HCT116 (cell line): ENCODE measurements at regions not wholly inside any gene's neighbourhood (a gene's known extent, or its start where the extent isn't known, plus 50 kb on each side); places are given as distances from the start of the nearest gene placed in this dataset.

Experiments used
- ATAC-seq: fragments of 200-7000 bp; cut with Tn5 transposase; 2 replicates; pipeline ENCODE4 v1.9.1; 2020; ENCODE audit warnings: mild to moderate bottlenecking, moderate library complexity
- BruUV-seq: library from RNA; stranded (reverse); fragments of 400-500 nt; replicated peaks from 2 replicates; lab custom pipeline; 2021; lab: Mats Ljungman, UMichigan
- CTCF ChIA-PET: fragments of 300-600 bp; sonication (Branson Sonifier 250); formaldehyde crosslinking; loops from one replicate; lab custom pipeline; 2021; ENCODE audit warnings: antibody characterized with exemption; lab: Charles Lee
- POLR2A ChIA-PET: fragments of 300-600, 350-600 bp; sonication (Branson Sonifier 250); formaldehyde crosslinking; loops from one replicate; lab custom pipeline; 2021; ENCODE audit warnings: antibody characterized with exemption; lab: Charles Lee
- RAD21 ChIA-PET, 2 experiments: fragments of 300-600 bp; sonication (Branson Sonifier 250); formaldehyde crosslinking; loops; one replicate each; lab custom pipeline; 2023; ENCODE audit warnings: low total read pairs in 2 of 2; ENCODE audit not compliant: uncharacterized antibody in 2 of 2, unreplicated experiment in 2 of 2, low non-redundant PET in 1 of 2; lab: Charles Lee
- DNase-seq: peaks from one replicate; pipeline ENCODE4 v3.0.0-alpha.2; 2010; ENCODE audit warnings: low read depth, low spot score
- H2AFZ ChIP-seq: fragments of 200-600 bp; shearing (Covaris generic), sonication (generic); 2 replicates; pipeline ENCODE4 v1.6.1; 2017; ENCODE audit warnings: low read depth, mixed run types, mixed read lengths, antibody characterized with exemption, low read length; ENCODE audit not compliant: poor library complexity, severe bottlenecking
- H3K27ac ChIP-seq: 2 replicates; pipeline ENCODE4 v1.5.1; 2012; ENCODE audit warnings: low read depth, low read length
- H3K27me3 ChIP-seq: fragments of 200-600 bp; sonication (generic); 2 replicates; pipeline ENCODE4 v1.6.1; 2016; ENCODE audit warnings: mixed run types, low read length, mixed read lengths; ENCODE audit not compliant: insufficient read depth
- H3K36me3 ChIP-seq, 2 experiments: fragments of 200-500 bp in 1 of 2; fragments of 200-600 bp in 1 of 2; sonication (Bioruptor generic) in 1 of 2; sonication (generic) in 1 of 2; 2 replicates each; pipeline versions ENCODE4 v1.5.1 to v1.6.1; 2014 to 2016; ENCODE audit warnings: low read length in 2 of 2, inconsistent platforms in 1 of 2, mixed read lengths in 1 of 2, mixed run types in 1 of 2; ENCODE audit not compliant: insufficient read depth in 2 of 2, control insufficient read depth in 1 of 2
- H3K4me1 ChIP-seq, 2 experiments: fragments of 200-600 bp in 1 of 2; sonication (generic) in 1 of 2; 2 replicates each; pipeline versions ENCODE4 v1.5.1 to v1.6.1; 2012 to 2017; ENCODE audit warnings: low read length in 2 of 2, inconsistent platforms in 1 of 2, mild to moderate bottlenecking in 1 of 2, mixed read lengths in 1 of 2, mixed run types in 1 of 2, moderate library complexity in 1 of 2; ENCODE audit not compliant: insufficient read depth in 2 of 2, control insufficient read depth in 1 of 2
- H3K4me2 ChIP-seq: fragments of 200-600 bp; sonication (generic); 2 replicates; pipeline ENCODE4 v1.6.1; 2017; ENCODE audit warnings: mixed run types, low read length, mixed read lengths
- H3K4me3 ChIP-seq, 2 experiments: fragments of 200-600 bp in 1 of 2; sonication (generic) in 1 of 2; replicated peaks in 1 of 2; 2 replicates each; pipeline ENCODE4 v1.5.1; 2011 to 2016; ENCODE audit warnings: low read length in 2 of 2, control low read depth in 1 of 2, low read depth in 1 of 2, mild to moderate bottlenecking in 1 of 2, mixed read lengths in 1 of 2, mixed run types in 1 of 2
- H3K79me2 ChIP-seq: fragments of 200-600 bp; sonication (generic); 2 replicates; pipeline ENCODE4 v1.6.1; 2017; ENCODE audit warnings: mild to moderate bottlenecking, mixed run types, low read length, moderate library complexity, mixed read lengths; ENCODE audit not compliant: insufficient read depth
- H3K9ac ChIP-seq: fragments of 200-600 bp; sonication (generic); 2 replicates; pipeline ENCODE4 v1.6.1; 2016; ENCODE audit warnings: low read length, mixed read lengths
- H3K9me2 ChIP-seq: fragments of 200-600 bp; sonication (generic), shearing (Covaris generic); 2 replicates; pipeline ENCODE4 v1.6.1; 2017; ENCODE audit warnings: mixed run types, mild to moderate bottlenecking, moderate library complexity; ENCODE audit not compliant: insufficient read depth
- H3K9me3 ChIP-seq, 2 experiments: fragments of 200-500 bp in 1 of 2; fragments of 200-600 bp in 1 of 2; sonication (Bioruptor generic) in 1 of 2; sonication (generic) in 1 of 2; 2 replicates each; pipeline ENCODE4 v1.6.1; 2014 to 2017; ENCODE audit warnings: low read length in 2 of 2, mixed read lengths in 2 of 2, inconsistent platforms in 1 of 2, low read depth in 1 of 2, mild to moderate bottlenecking in 1 of 2, mixed run types in 1 of 2, moderate library complexity in 1 of 2; ENCODE audit not compliant: control insufficient read depth in 1 of 2, insufficient read depth in 1 of 2
- H4K20me1 ChIP-seq: fragments of 200-600 bp; sonication (generic), shearing (Covaris generic); 2 replicates; pipeline ENCODE4 v1.6.1; 2017; ENCODE audit warnings: mixed run types, mild to moderate bottlenecking, moderate library complexity; ENCODE audit not compliant: insufficient read depth
- CBX3 ChIP-seq: IDR thresholded peaks from 2 replicates; pipeline ENCODE4 v1.6.1; 2012; ENCODE audit warnings: low read depth
- CEBPB ChIP-seq: IDR thresholded peaks from 2 replicates; pipeline ENCODE4 v1.6.1; 2012; ENCODE audit warnings: low read depth
- CTCF ChIP-seq, 3 experiments: fragments of 200-600 bp in 1 of 3; sonication (generic) in 1 of 3; IDR thresholded peaks in 2 of 3; conservative IDR thresholded peaks in 1 of 3; 2 replicates each; pipeline ENCODE4 v1.5.1; 2012 to 2017; ENCODE audit warnings: low read depth in 2 of 3, low read length in 2 of 3, antibody characterized with exemption in 1 of 3, borderline replicate concordance in 1 of 3, control low read depth in 1 of 3, mild to moderate bottlenecking in 1 of 3, mixed read lengths in 1 of 3, mixed run types in 1 of 3, moderate library complexity in 1 of 3; ENCODE audit not compliant: insufficient read depth in 1 of 3
- ELF1 ChIP-seq: IDR thresholded peaks from 2 replicates; pipeline ENCODE4 v1.6.1; 2012; ENCODE audit warnings: low read depth, borderline replicate concordance
- EZH2 ChIP-seq: fragments of 200-600 bp; sonication (generic); IDR thresholded peaks from 2 replicates; pipeline ENCODE4 v1.6.1; 2017; ENCODE audit warnings: antibody characterized with exemption, mixed run types
- POLR2AphosphoS5 ChIP-seq: IDR thresholded peaks from 2 replicates; pipeline ENCODE4 v1.6.1; 2011; ENCODE audit warnings: mild to moderate bottlenecking, low read depth, low read length, moderate library complexity
- RAD21 ChIP-seq: IDR thresholded peaks from 2 replicates; pipeline ENCODE4 v1.6.1; 2012; ENCODE audit warnings: low read depth, mild to moderate bottlenecking
- REST ChIP-seq: IDR thresholded peaks from 2 replicates; pipeline ENCODE4 v1.6.1; 2012; ENCODE audit warnings: low read depth
- SIN3A ChIP-seq: IDR thresholded peaks from 2 replicates; pipeline ENCODE4 v1.6.1; 2012; ENCODE audit warnings: low read depth
- TCF7L2 ChIP-seq: IDR thresholded peaks from 2 replicates; pipeline ENCODE4 v1.7.0; 2011; ENCODE audit warnings: borderline replicate concordance, inconsistent platforms; ENCODE audit not compliant: insufficient read depth, insufficient read length; ENCODE audit errors: extremely low read depth
- ZBTB33 ChIP-seq: IDR thresholded peaks from 2 replicates; pipeline ENCODE4 v1.6.1; 2011; ENCODE audit warnings: mild to moderate bottlenecking, low read length, moderate library complexity; ENCODE audit not compliant: insufficient replicate concordance; ENCODE audit errors: extremely low read depth
- ZFX ChIP-seq: fragments of 450-650 bp; IDR thresholded peaks from 2 replicates; pipeline ENCODE4 v1.6.1; 2017
- intact Hi-C: fragments of 100-400 bp; cut with micrococcal nuclease; formaldehyde crosslinking; loops from 2 replicates; pipeline ENCODE4 v1.10.0; 2022

GRCh38 chr1:186745531-186746146, 65.4 kb upstream of the PTGS2 start:
- H3K36me3 ChIP-seq = no peaks in the 10 kb centered on the region
- H3K27ac ChIP-seq = no peak overlapping the region
- peaks cover 0 to 3% of the 10 kb centered on the region in 2 experiments; a peak in 1 of 4 replicates for H3K9me3 ChIP-seq
- H3K4me1 ChIP-seq = no peaks in the 10 kb centered on the region
- no peak overlapping the region for H3K9ac ChIP-seq
- H4K20me1 ChIP-seq = no peaks in the 10 kb centered on the region
- no TSS peak for BruUV-seq
- DNase-seq (no peak), ATAC-seq (no peak)
- CTCF ChIA-PET = interaction anchor here (1.1 to 1.2 kb wide), 2 partner anchors 23 to 370 kb away, joined by 3 to 4 read pairs; partner anchors contain the start of genes ODR4 and TPR
- TF ChIP-seq CTCF (IDR thresholded peaks at IDR 0.05 in 2 of 3, conservative IDR thresholded peaks at IDR 0.05 in 1 of 3; ENCODE audit: borderline replicate concordance in 1 of 3, insufficient read depth in 1 of 3, low read depth in 2 of 3, low read length in 2 of 3) (no peak), SIN3A (no peak), ZBTB33 (no peak), ELF1 (no peak), POLR2AphosphoS5 (no peak), ZFX (no peak), REST (no peak), CBX3 (no peak), EZH2 (no peak), CEBPB (no peak), RAD21 (no peak), TCF7L2 (no peak)
- H3K4me3 ChIP-seq = no peak overlapping the region
- RAD21 ChIA-PET = no interaction called here
- H3K4me2 ChIP-seq = no peak overlapping the region
- POLR2A ChIA-PET = no interaction called here
- no peak overlapping the region for H2AFZ ChIP-seq
- no peaks in the 10 kb centered on the region for H3K9me2 ChIP-seq
- no peaks in the 10 kb centered on the region for H3K79me2 ChIP-seq
- intact Hi-C loops = no loop called here
- no peaks in the 10 kb centered on the region for H3K27me3 ChIP-seq
